ENCODE measurements at regions not wholly inside any gene's neighbourhood (a gene's known extent, or its start where the extent isn't known, plus 50 kb on each side); places are given as distances from the start of the nearest gene placed in this dataset.
A peak's percentile ranks its signal among the peaks of the same experiment; 100 is the strongest.

DNA sequence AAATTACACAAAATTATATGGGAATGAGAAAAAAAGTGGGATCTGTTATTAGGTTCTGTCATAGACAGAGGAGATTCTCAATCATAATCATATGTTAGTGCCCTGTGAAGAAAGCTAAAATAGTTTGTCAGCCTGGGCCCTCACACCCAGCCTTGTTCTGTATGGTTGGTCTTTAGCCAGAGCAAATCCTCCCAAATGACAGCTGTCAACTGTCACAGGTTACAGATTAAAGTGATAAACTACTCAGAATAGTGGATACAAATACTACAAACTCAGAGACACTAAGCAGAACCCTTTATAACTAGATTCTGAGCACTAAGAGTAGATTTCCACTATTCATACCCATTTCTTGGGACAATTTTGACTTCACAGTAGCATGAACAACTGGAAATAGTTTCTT is 405.0 kb upstream of the MEF2C start:
- DNase-seq = no peak

- no peak for DNase-seq
Measured at GRCh38 chr5:89286320-89286719, 403.3 kb upstream of the MEF2C start.

DNA sequence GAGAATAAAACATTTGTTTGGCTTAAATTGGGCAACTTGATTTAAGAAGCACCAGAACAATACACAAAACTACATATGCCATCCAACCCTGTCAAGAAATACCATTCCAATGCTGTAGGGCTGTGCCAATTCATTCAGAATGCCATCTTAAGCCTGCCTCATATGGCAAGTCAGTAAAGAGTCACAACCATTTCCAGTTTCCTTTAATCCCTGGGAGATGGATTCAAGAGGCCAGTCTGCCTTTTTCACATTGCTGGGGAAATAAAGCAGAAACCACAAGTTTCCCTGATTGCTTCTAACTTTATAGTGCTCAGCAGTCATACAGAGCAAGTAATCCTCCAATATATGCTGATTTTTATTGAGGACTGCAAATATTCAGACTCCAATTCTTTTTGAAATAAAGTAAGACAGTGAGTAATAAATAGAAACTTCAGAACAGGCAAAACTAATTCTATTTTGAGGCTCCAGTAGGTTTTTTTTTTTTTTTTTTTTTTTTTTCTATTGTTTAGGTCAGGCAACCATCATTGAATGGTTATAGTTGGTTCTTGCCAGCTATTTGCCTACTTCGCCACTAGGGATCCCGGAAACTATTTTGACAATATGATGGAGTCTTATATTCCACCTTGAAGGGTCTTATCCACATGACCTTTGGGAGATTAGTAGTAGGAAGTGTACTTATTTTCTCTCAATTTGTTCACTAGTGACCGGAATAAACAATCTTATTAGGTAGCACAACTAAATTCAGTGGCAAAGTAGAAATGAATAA is 400.9 kb upstream of the MEF2C start:
- no peak for DNase-seq

DNA sequence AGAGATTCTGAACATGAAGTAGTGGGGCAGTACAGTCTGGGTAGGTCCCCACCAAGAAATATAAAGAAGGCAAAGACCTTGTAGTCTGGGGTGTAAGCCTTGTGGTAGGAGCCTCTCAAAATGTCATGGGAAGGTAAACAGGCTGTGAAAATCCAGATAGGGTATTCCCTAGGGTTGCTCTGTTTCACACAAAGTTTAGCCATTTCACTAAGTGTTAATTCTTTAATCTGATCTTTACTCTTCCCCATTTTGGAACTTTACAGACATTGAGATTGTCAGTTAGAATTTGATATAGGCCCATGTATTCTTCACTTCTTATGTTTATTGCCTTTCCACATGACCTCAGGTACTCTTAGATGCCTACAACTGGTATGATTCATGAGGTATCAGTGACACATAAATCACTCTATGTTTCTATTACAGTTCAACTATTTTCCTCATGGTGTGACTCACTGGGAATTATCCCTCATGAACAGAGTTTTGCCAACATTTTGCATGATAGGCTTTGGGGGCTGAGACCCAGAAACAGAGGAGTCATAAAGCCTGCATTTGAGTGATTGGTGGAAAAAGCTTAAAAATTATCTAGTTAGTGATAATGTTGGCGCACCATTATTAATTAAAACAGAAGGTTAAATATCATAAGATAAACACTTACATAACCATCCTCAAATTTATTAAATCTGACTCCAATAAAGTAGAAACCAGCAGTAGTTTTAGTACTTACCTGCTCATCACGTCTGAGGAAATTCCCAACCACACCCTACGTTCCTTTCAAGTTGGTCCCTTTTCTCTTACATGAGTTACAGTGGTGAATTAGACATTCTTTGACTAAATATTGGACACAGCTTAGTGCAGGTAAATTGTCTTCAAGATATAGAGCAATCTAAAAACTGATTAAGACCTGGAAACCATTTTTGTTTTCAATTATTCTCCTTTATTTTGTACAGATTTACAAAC is 399.8 kb upstream of the MEF2C start:
- DNase-seq = peak; percentile 77

GRCh38 chr5:89281766-89282553 is 399.0 kb upstream of the MEF2C start:
- DNase-seq = no peak

GRCh38 chr5:89281211-89281610 is 398.2 kb upstream of the MEF2C start:
- no peak for DNase-seq

DNA sequence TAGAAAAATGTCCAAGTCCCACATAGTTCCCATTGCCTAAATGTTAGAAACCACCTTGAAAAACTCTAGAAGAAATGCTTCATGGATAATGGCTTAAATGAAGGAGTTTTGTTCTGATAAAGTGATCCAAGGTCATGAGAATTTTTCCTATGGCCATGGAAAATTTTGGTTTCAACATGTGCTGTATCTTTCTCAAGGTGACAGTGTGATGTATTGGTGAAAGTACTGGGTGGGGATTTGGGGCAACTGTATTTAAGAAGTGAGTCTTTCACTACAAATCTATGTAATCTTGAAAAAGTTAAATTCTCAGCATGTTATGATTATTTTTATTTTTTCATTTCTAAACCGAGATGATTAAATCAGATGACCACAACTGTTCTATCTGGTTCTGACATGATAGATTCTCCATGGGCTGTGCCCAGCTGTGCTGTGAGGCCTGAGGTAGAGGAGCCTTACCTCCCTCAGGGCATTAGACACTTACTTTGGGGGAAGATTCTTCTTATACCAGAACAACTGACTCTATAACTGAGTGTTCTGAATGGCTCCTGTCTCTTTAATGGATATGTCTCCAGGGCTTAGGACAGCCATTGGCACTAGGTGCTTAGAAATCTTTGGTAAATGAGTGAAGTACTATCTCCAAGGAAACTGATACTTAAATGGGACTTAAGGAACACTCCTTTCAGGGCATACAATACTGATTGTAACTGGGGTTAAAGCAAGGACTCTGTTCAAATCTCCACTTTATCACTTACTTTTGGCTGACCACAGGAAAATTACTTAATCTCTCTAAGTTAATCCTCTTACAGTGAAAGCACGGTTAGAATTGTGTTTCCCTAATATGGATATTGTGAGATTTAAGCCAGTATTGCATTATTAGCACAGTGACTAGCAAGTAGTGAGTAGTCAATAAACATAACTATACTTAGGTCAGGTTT is 397.4 kb upstream of the MEF2C start:
- DNase-seq = no peak

DNA sequence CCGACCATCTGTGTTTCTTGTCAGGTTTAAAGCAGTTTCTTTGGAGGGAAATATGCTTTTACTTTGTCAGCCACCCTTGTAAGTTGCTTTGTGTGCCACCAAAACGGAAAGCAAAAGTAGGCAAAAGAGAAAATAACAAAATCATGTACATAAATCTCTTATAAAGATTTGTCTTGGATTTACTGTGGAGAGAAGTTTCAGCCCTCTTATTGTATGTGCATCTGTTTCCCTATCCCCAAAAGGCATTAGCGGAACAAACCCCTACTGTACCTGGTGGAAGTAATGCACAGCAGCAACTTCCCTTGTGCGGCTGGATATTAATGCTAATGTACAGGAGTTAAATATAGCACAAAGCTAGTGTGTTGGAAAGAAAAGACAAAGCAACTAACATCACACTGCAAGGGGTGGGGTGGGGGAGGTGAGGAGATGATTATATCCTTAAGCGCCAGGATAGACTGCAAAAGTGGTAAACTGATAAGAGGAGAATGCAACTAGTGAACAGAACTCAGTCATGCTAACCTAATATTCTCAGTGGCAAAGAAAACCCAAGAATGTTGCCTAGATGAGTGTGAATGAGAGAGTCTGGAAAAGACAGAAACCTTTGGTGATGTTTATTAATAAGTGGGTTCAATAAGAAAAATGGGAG is 396.5 kb upstream of the MEF2C start:
- no peak for DNase-seq

DNA sequence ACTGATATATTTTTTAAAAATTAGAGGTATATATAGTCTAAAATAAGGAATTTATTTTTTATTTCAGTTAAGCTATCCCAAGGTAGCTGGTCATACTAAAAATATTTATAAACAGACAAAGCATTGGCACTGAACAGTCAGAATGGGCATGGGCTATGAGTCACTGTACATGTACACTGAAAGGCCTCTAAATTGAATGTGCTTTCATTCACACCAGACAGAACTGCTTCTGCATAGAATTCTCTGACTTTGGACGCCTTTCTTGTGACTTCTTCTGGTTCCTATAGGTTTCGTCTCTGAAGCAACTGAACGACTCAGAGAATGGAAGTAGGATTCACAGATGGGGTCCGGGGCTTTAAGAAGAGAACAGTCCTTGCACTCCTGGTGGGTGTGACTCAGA is 394.8 kb upstream of the MEF2C start:
- DNase-seq = peak; percentile 57

- DNase-seq = no peak
Measured at GRCh38 chr5:89276566-89277305, 393.8 kb upstream of the MEF2C start.

DNA sequence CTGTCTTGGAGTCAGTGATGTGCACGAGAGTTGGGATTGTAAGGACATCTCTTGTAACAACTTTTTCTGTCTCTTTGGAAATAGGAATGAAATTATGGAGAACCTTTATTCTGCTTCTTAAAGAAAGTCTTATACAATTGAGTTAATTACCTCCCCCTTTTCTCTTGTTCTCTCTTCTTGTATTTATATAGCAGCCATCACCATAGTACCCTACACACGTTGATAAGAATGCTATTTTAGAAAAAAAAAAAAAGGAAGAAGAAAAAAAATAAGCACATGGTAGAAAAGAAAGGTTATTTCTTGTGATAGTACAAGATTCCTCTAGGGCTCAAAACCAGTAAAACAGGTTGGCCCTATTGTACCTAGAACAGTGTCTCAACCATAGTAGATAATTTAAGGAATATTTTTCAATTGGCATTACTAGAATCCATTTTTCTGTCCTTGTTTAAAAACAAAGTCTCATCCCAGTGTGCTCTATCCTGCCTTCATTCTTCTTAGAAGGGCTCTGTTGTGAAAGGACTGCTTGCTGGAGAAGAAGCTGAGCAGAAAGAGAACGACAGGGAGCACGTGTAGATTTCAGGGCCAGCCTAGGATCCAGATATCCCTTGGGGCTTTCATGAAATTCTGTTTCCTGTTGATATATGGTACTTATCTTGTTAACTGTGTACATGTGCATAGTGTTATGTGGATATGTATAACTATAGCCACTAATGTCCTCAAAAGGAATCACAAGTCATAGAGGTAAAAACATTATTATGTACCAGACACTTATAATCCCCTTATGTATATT is 392.3 kb upstream of the MEF2C start:
- no peak for DNase-seq

DNA sequence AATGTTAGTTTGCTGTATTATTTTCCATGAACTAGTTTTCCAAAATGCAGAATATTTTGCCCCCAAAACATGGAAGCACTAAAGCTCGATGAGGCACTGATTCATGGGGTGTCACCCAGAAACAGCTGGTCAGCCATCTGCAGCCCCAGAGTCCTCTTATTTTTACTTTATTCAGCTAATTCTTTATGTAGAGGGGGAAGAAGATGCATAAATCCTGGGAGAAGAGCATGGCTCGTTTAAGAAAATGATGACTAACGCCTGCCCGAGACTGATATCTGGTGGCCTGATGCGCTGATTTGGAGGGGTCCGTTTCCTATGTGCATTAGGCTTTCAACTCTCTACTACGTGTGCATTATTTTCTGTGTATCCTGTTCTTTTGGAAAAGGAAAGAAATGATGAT is 390.3 kb upstream of the MEF2C start:
- DNase-seq = no peak

- no peak for DNase-seq
Measured at GRCh38 chr5:89270901-89271300, 387.9 kb upstream of the MEF2C start.

DNA sequence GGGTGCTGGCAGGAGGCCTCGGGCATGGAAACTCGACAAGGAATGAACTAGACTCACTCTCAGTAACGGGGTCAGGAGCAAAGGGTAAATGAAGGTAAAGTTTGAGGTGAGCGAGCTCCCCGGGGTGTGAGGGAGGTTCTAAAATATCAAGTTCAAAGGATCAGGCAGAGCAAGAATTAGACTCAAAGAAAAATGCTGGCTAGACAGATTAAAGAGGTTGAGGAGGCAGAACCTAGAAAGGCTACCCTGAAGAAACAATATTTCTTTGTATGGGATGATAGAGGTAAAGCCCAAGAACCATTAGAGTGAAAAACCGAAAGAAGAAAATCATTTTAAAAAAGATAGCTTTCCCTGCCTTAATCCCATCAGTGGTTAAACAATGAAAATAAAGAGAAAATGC is 386.7 kb upstream of the MEF2C start:
- DNase-seq = no peak

- no peak for DNase-seq
Measured at GRCh38 chr5:89268460-89268859, 385.5 kb upstream of the MEF2C start.

DNA sequence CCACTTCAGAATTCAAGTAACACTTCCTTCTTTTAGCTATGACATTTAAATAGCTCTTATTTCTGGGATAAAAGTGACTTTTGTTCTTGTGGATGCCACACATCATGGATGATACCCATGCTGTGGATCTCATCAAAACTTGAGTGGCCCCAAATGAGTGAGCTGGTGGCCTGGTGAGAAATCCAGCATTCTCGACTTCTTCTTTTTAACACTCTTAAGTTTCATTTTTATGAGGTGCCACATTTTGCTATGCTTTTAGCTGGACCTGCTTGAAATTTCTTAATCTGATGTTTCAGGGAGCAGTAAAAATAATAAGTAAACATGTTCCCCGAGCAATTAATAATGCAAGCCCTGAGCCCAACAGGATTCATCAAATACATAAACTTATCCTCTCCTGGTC is 384.8 kb upstream of the MEF2C start:
- DNase-seq = no peak

DNA sequence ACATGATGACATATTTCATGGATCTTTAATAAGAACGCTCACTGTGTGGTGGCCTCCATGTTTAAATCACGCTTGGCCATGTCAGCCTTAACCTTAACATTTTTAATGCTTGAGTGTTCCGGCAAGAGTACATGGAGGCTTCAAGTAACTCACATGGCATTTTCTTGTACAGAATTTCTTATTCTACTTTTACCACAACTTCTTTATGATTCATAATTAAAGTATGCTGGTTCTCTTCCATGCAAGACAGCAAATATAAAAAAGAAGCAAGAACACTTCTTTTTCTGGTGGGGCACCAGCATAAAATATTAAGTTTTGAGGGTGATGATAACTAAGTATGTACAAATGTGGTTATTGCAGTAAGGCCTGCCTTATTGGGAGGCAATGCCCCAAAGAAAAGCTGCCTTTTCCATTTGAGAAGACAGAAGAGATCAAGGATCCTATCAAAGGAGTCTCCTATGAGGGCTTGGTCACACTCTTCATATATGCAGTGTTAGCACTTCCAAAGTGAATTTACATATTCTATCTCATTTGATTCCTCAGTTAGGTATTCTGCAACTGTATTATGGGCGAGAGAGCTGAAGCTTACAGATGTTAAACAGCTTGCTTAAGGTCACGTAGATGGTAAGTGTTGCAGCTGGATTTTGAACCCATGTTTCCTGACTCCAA is 382.7 kb upstream of the MEF2C start:
- DNase-seq = peak; percentile 95

- DNase-seq = no peak
Measured at GRCh38 chr5:89263846-89264245, 380.9 kb upstream of the MEF2C start.

GRCh38 chr5:89262030-89262429 is 379.0 kb upstream of the MEF2C start:
- DNase-seq = no peak
